ENCODE measurements at regions not wholly inside any gene's neighbourhood (a gene's known extent, or its start where the extent isn't known, plus 50 kb on each side); places are given as distances from the start of the nearest gene placed in this dataset.

DNA sequence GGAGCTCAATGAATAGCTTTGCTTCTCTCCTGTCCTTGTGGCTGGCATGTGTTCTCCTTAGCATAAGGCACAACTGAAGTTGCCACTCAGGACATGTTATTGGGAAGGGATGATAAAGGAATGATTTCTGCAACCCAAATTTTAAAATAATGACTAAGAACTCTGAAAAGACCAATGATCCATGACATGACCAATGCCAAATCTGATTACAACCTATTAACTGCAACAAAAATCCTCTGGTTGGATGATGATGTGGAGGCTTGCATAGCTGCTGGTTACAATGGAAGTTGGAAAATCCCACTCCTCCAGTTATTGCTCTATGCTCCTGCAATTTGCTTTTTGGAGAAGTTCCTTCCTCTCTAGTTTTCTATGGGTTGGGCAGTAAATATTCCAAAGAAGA, 63.4 kb upstream of the FBXL4 start (continued):
- TF ChIP-seq, protein P1, sequence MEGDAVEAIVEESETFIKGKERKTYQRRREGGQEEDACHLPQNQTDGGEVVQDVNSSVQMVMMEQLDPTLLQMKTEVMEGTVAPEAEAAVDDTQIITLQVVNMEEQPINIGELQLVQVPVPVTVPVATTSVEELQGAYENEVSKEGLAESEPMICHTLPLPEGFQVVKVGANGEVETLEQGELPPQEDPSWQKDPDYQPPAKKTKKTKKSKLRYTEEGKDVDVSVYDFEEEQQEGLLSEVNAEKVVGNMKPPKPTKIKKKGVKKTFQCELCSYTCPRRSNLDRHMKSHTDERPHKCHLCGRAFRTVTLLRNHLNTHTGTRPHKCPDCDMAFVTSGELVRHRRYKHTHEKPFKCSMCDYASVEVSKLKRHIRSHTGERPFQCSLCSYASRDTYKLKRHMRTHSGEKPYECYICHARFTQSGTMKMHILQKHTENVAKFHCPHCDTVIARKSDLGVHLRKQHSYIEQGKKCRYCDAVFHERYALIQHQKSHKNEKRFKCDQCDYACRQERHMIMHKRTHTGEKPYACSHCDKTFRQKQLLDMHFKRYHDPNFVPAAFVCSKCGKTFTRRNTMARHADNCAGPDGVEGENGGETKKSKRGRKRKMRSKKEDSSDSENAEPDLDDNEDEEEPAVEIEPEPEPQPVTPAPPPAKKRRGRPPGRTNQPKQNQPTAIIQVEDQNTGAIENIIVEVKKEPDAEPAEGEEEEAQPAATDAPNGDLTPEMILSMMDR (IDR thresholded peaks at IDR 0.05; ENCODE audit: control extremely low read depth in 1 of 3, insufficient read depth in 1 of 3, low read depth in 1 of 3, low read length in 3 of 3), result no peak
- TF ChIP-seq RAD21 (IDR thresholded peaks at IDR 0.05 in 1 of 2, conservative IDR thresholded peaks at IDR 0.05 in 1 of 2; ENCODE audit: low read depth in 2 of 2, low read length in 2 of 2) (no peak), CHD1 (IDR thresholded peaks at IDR 0.05; ENCODE audit: low read depth, low read length) (no peak), RBBP5 (IDR thresholded peaks at IDR 0.05; ENCODE audit: borderline replicate concordance, low read depth, low read length) (no peak), BRCA1 (IDR thresholded peaks at IDR 0.05; ENCODE audit: low read depth, low read length) (no peak), KDM4A (IDR thresholded peaks at IDR 0.05; ENCODE audit: low read depth, low read length, severe bottlenecking) (no peak)
